ENCODE measurements at regions not wholly inside any gene's neighbourhood (a gene's known extent, or its start where the extent isn't known, plus 50 kb on each side); places are given as distances from the start of the nearest gene placed in this dataset.

DNA sequence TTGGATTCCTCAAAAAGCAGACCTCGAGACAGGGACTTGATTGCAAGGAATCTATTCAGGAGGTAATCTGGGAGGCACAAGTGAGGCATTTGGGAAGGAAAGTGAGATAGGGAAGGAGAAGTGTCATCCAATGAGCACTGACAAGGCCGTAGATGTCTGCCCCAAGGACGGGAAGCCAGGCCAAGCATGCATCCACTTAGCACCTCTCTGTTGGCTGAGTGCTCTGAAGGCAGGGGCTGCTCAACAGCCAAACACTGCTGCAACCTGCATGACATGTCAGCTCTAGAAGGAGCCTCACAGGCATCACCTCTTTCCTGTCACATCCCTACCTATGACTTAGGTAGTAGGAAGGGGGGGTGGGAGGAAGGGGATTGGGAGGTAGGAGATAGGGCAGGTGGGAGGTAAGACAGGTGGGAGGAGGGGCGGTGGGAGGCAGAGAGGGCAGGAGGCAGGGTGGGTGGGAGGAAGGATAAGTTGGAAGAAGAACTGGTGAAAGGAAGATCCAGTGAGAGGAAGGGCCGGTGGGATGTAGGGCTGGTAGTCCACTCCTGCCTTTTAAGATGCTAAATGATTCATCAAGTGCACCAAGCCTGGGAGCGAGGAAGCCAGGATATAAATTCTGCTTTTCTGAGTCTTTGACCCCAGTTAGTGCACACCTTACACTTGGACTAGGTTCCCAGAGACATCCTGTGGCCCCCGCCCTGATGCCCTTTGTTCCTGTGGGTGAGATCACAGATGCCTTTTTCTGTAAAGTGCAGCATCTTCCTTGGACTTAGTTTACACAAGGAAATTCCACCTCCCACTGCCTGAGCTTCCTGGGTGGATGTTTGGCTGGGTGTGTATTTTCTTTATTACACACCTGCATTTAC lies 83.8 kb upstream of the NXT1 start:
- Histone ChIP-seq H3K36me3 (ENCODE audit: control insufficient read depth, insufficient read depth, low read length) (no peaks in the 10 kb centered on the region), H2AK9ac (replicated peaks; ENCODE audit: low read depth, low read length, poor library complexity) (no peak overlapping the region), H3K4ac (ENCODE audit: low read depth, low read length) (no peak overlapping the region), H3K9me3 (ENCODE audit: control insufficient read depth, insufficient read depth, low read length) (peaks cover 4% of the 10 kb centered on the region), H3K4me1 (ENCODE audit: control insufficient read depth, insufficient read depth, low read length) (peaks cover 6% of the 10 kb centered on the region), H4K20me1 (ENCODE audit: insufficient read depth, low read length) (no peaks in the 10 kb centered on the region), H4K8ac (ENCODE audit: low read depth in 2 of 2, low read length in 2 of 2) (no peak overlapping the region), H2AFZ (replicated peaks; ENCODE audit: low read length, poor library complexity) (no peak overlapping the region), H3K23ac (ENCODE audit: low read depth, low read length) (no peak overlapping the region), H3K79me1 (ENCODE audit: low read depth in 1 of 2, low read length in 2 of 2) (no peaks in the 10 kb centered on the region), H4K5ac (ENCODE audit: low read depth, low read length) (no peak overlapping the region), H3K9ac (ENCODE audit: low read depth, low read length) (no peak overlapping the region), H3K4me3 (ENCODE audit: insufficient read depth, low read depth, low read length) (no peak overlapping the region), H3K56ac (ENCODE audit: extremely low read depth, insufficient read depth, low read length) (no peak overlapping the region), H3K14ac (replicated peaks; ENCODE audit: low read depth, low read length) (no peak overlapping the region), H3K4me2 (ENCODE audit: low read depth, low read length) (no peak overlapping the region), H4K91ac (ENCODE audit: insufficient read depth, low read depth, low read length) (no peak overlapping the region), H3K27me3 (ENCODE audit: control insufficient read depth, insufficient read depth, low read length) (no peaks in the 10 kb centered on the region), H2BK120ac (ENCODE audit: low read depth, low read length) (no peak overlapping the region), H3K27ac (ENCODE audit: insufficient read depth, low read length) (no peak overlapping the region), H2BK5ac (ENCODE audit: low read depth, low read length, poor library complexity, severe bottlenecking) (no peak overlapping the region), H2BK15ac (ENCODE audit: low read depth, low read length) (no peak overlapping the region), H2AK5ac (ENCODE audit: low read depth, low read length) (no peak overlapping the region), H2BK20ac (ENCODE audit: low read depth, low read length) (no peak overlapping the region), H3K18ac (ENCODE audit: low read depth, low read length) (no peak overlapping the region), H3K9me1 (ENCODE audit: insufficient read depth, low read length) (no peaks in the 10 kb centered on the region)
- WGBS, 2 experiments (ENCODE audit: extremely low coverage in 2 of 2, insufficient read length in 1 of 2) = 71% methylated on average over 4 of the region's 7 CpGs; no CpG with 5 or more reads in 1 of the 2 experiments
- CTCF ChIA-PET = no interaction called here
- POLR2A ChIA-PET (ENCODE audit: unreplicated experiment) = no interaction called here
- dilution Hi-C loops (cut with HindIII; ENCODE audit: low sequenced_read_pairs, unreplicated experiment) = no loop called here
- DNase-seq (no peak), ATAC-seq (ENCODE audit: low read depth) (no peak)
- intact Hi-C loops (cut with micrococcal nuclease) = no loop called here
- in situ Hi-C loops (cut with MboI; ENCODE audit: low sequenced_read_pairs) = no loop called here
- BruUV-seq (replicated peaks) = no TSS peak
- no peak for TF ChIP-seq POLR2A (IDR thresholded peaks at IDR 0.05; ENCODE audit: low read depth, low read length)
- TF ChIP-seq CEBPB (IDR thresholded peaks at IDR 0.05; ENCODE audit: low read depth, low read length) = no peak
- no peak for TF ChIP-seq SMC3 (IDR thresholded peaks at IDR 0.05; ENCODE audit: low read depth, low read length)
- TF ChIP-seq MAZ (IDR thresholded peaks at IDR 0.05; ENCODE audit: borderline replicate concordance, low read depth, low read length) = no peak
- TF ChIP-seq, protein P1, sequence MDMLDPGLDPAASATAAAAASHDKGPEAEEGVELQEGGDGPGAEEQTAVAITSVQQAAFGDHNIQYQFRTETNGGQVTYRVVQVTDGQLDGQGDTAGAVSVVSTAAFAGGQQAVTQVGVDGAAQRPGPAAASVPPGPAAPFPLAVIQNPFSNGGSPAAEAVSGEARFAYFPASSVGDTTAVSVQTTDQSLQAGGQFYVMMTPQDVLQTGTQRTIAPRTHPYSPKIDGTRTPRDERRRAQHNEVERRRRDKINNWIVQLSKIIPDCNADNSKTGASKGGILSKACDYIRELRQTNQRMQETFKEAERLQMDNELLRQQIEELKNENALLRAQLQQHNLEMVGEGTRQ (IDR thresholded peaks at IDR 0.05; ENCODE audit: low read depth, low read length) = no peak
- TF ChIP-seq CHD1 (IDR thresholded peaks at IDR 0.05; ENCODE audit: low read depth, low read length) = no peak
- TF ChIP-seq RCOR1 (IDR thresholded peaks at IDR 0.05; ENCODE audit: insufficient replicate concordance, low read length) = no peak
- TF ChIP-seq MAFK (IDR thresholded peaks at IDR 0.05; ENCODE audit: low read depth, low read length) = no peak
- no peak for TF ChIP-seq FOS (IDR thresholded peaks at IDR 0.05; ENCODE audit: low read depth, low read length)
- no peak for TF ChIP-seq RFX5 (IDR thresholded peaks at IDR 0.05; ENCODE audit: low read depth, low read length)
- TF ChIP-seq, protein P2, sequence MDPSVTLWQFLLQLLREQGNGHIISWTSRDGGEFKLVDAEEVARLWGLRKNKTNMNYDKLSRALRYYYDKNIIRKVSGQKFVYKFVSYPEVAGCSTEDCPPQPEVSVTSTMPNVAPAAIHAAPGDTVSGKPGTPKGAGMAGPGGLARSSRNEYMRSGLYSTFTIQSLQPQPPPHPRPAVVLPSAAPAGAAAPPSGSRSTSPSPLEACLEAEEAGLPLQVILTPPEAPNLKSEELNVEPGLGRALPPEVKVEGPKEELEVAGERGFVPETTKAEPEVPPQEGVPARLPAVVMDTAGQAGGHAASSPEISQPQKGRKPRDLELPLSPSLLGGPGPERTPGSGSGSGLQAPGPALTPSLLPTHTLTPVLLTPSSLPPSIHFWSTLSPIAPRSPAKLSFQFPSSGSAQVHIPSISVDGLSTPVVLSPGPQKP (IDR thresholded peaks at IDR 0.05; ENCODE audit: borderline replicate concordance, low read depth, low read length) = no peak
- TF ChIP-seq RAD21 (IDR thresholded peaks at IDR 0.05; ENCODE audit: low read length) = no peak
- TF ChIP-seq, protein P3, sequence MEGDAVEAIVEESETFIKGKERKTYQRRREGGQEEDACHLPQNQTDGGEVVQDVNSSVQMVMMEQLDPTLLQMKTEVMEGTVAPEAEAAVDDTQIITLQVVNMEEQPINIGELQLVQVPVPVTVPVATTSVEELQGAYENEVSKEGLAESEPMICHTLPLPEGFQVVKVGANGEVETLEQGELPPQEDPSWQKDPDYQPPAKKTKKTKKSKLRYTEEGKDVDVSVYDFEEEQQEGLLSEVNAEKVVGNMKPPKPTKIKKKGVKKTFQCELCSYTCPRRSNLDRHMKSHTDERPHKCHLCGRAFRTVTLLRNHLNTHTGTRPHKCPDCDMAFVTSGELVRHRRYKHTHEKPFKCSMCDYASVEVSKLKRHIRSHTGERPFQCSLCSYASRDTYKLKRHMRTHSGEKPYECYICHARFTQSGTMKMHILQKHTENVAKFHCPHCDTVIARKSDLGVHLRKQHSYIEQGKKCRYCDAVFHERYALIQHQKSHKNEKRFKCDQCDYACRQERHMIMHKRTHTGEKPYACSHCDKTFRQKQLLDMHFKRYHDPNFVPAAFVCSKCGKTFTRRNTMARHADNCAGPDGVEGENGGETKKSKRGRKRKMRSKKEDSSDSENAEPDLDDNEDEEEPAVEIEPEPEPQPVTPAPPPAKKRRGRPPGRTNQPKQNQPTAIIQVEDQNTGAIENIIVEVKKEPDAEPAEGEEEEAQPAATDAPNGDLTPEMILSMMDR (conservative IDR thresholded peaks at IDR 0.05; ENCODE audit: low read depth, low read length) = no peak
